Uterus (tissue), 3 donors: ENCODE measurements at regions not wholly inside any gene's neighbourhood (a gene's known extent, or its start where the extent isn't known, plus 50 kb on each side); places are given as distances from the start of the nearest gene placed in this dataset.

Source experiments
- DNase-seq, 2 donors: peaks; one replicate each; pipeline ENCODE4 v3.0.0-alpha.2; 2019 to 2020
- H3K27ac ChIP-seq, 2 donors: fragments of 200-600 bp; sonication (generic); 1 replicate in 1 of 2; 2 replicates in 1 of 2; pipeline ENCODE4 v1.5.1; 2016 to 2018
- H3K27me3 ChIP-seq, 2 donors: fragments of 200-600 bp; sonication (generic); one replicate each; pipeline ENCODE4 v1.5.1; 2018 to 2019; ENCODE audit warnings: control low read depth in 1 of 2
- H3K36me3 ChIP-seq, 2 donors: fragments of 200-600 bp; sonication (generic); one replicate each; pipeline ENCODE4 v1.5.1; 2019; ENCODE audit warnings: control low read depth in 1 of 2
- H3K4me1 ChIP-seq, 2 donors: fragments of 200-600 bp; sonication (generic); one replicate each; pipeline ENCODE4 v1.5.1; 2018 to 2019; ENCODE audit warnings: control low read depth in 1 of 2
- H3K4me3 ChIP-seq, 2 donors: fragments of 200-600 bp; sonication (generic); 1 replicate in 1 of 2; 2 replicates in 1 of 2; pipeline ENCODE4 v1.5.1; 2018 to 2019; ENCODE audit warnings: mild to moderate bottlenecking in 1 of 2
- H3K9me3 ChIP-seq, 2 donors: fragments of 200-600 bp; sonication (generic); one replicate each; pipeline ENCODE4 v1.5.1; 2019; ENCODE audit warnings: control low read depth in 1 of 2
- CTCF ChIP-seq, 4 experiments: fragments of 200-600 bp in 2 of 4; fragments of 450-650 bp in 2 of 4; sonication (generic) in 2 of 4; IDR thresholded peaks; one replicate each; pipeline ENCODE4 v1.5.1; 2016 to 2019; ENCODE audit warnings: antibody characterized with exemption in 4 of 4, mild to moderate bottlenecking in 2 of 4, moderate library complexity in 1 of 4
- POLR2A ChIP-seq, 2 donors: fragments of 450-650 bp; IDR thresholded peaks; one replicate each; pipeline ENCODE4 v1.6.1; 2016; ENCODE audit warnings: antibody characterized with exemption in 2 of 2, mild to moderate bottlenecking in 1 of 2, moderate library complexity in 1 of 2
- intact Hi-C: fragments of 100-400 bp; cut with DNase I; formaldehyde crosslinking; loops from one replicate; pipeline ENCODE4 v1.15.1; 2023; ENCODE audit warnings: low total_unique reads
- donor health status: DM: yes; HTN: yes; CAD: no.

DNA sequence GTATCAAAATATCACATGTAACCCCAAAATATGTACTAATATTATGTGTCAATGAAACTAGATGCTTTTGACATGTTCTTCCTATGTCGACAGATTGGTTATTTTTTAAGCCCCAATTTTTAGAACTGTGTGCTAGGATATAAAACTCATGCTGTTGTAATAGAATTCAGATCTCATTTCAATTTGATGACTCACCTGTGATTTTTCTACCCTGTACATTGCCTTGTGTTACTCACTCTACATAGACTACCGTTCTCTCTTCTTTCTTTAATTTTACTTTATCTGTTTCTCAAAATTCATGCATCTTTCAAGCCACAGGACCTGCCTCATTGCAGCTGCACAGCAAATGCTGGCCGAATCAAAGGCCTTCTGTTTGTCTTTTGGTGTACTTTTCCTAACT lies 284.5 kb downstream of the MAT2B start:
- H3K27me3 ChIP-seq, result no peaks in the 10 kb centered on the region
- TF ChIP-seq CTCF (IDR thresholded peaks at IDR 0.05) (no peak), POLR2A (IDR thresholded peaks at IDR 0.05) (no peak)
- no peak overlapping the region for H3K4me3 ChIP-seq
- intact Hi-C loops, result no loop called here
- H3K36me3 ChIP-seq, result no peaks in the 10 kb centered on the region
- H3K9me3 ChIP-seq, result no peaks in the 10 kb centered on the region
- no peak for DNase-seq
- H3K4me1 ChIP-seq, result no peaks in the 10 kb centered on the region
- no peak overlapping the region for H3K27ac ChIP-seq

GRCh38 chr5:163790497-163790896 lies 285.1 kb downstream of the MAT2B start:
- H3K36me3 ChIP-seq, result no peaks in the 10 kb centered on the region
- no peak overlapping the region for H3K4me3 ChIP-seq
- H3K9me3 ChIP-seq, result no peaks in the 10 kb centered on the region
- intact Hi-C loops, result no loop called here
- no peak for TF ChIP-seq CTCF (IDR thresholded peaks at IDR 0.05)
- TF ChIP-seq POLR2A (IDR thresholded peaks at IDR 0.05), result no peak
- H3K27ac ChIP-seq, result no peak overlapping the region
- no peaks in the 10 kb centered on the region for H3K4me1 ChIP-seq
- H3K27me3 ChIP-seq, result no peaks in the 10 kb centered on the region
- no peak for DNase-seq

DNA sequence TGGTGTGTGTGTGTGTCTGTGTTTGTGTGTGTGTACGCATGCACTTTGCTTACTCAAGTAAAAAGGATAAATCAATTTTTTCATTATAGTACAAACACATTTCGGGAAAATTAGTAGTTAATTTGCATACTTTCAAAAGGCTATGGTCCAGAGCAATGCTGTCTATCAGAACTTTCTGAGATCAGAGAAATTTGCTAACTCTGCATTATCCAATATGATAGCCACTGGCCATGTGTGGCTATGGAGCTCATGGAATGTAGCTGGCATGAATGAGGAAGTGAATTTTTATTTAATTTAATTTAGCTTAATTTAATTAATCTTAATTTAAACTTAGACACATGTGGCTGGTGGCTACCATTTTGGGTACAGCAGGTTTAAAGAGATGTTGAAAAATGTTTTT lies 289.6 kb downstream of the MAT2B start:
- Histone ChIP-seq H3K9me3 (no peaks in the 10 kb centered on the region), H3K4me1 (no peaks in the 10 kb centered on the region), H3K27me3 (no peaks in the 10 kb centered on the region), H3K27ac (no peak overlapping the region), H3K4me3 (no peak overlapping the region), H3K36me3 (no peaks in the 10 kb centered on the region)
- TF ChIP-seq CTCF (IDR thresholded peaks at IDR 0.05), result no peak
- TF ChIP-seq POLR2A (IDR thresholded peaks at IDR 0.05), result no peak
- intact Hi-C loops, result no loop called here
- no peak for DNase-seq

GRCh38 chr5:163807781-163808180 lies 302.4 kb downstream of the MAT2B start:
- Histone ChIP-seq H3K4me1 (no peaks in the 10 kb centered on the region), H3K36me3 (no peaks in the 10 kb centered on the region), H3K27me3 (no peaks in the 10 kb centered on the region), H3K9me3 (no peaks in the 10 kb centered on the region), H3K27ac (no peak overlapping the region), H3K4me3 (no peak overlapping the region)
- intact Hi-C loops, result no loop called here
- TF ChIP-seq CTCF (IDR thresholded peaks at IDR 0.05) (no peak), POLR2A (IDR thresholded peaks at IDR 0.05) (no peak)
- DNase-seq, result no peak

DNA sequence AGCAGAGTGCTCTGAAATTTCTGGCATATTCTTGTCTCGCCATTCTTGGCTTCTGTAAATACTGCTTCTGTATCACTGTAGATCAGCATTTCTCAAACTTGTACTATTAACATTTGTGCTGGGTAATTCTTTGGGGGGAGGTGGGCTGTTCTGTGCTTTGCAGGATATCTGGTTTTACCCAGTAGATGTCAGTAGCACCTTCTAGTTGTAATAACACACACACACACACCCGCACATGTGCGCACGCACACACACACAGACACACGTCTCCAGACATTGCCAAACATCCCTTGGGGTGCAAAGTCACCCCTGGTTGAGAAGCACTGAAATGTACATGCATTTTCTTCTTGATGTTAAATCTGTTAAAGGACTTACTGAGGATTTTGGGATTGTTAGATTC lies 304.1 kb downstream of the MAT2B start:
- intact Hi-C loops, result no loop called here
- no peak for DNase-seq
- Histone ChIP-seq H3K27ac (no peak overlapping the region), H3K9me3 (no peaks in the 10 kb centered on the region), H3K36me3 (no peaks in the 10 kb centered on the region), H3K4me3 (no peak overlapping the region), H3K27me3 (no peaks in the 10 kb centered on the region), H3K4me1 (no peaks in the 10 kb centered on the region)
- TF ChIP-seq POLR2A (IDR thresholded peaks at IDR 0.05), result no peak
- TF ChIP-seq CTCF (IDR thresholded peaks at IDR 0.05), result no peak
